HG03432 (cell line): ENCODE measurements at regions not wholly inside any gene's neighbourhood (a gene's known extent, or its start where the extent isn't known, plus 50 kb on each side); places are given as distances from the start of the nearest gene placed in this dataset.

Source experiments
- ATAC-seq: cut with Tn5 transposase; IDR thresholded peaks from one replicate; pipeline ENCODE4 v1.9.1; 2021; ENCODE audit warnings: mild to moderate bottlenecking, moderate library complexity; ENCODE audit not compliant: unreplicated experiment

- peak; percentile 73 for ATAC-seq
Observed at GRCh38 chr11:123261345-123262106, 66.5 kb upstream of the CLMP start.

GRCh38 chr11:123260511-123261211, 65.6 kb upstream of the CLMP start:
- ATAC-seq, result no peak

GRCh38 chr11:123258877-123259276, 63.8 kb upstream of the CLMP start:
- no peak for ATAC-seq

- no peak for ATAC-seq
Observed at GRCh38 chr11:123257370-123257769, 62.3 kb upstream of the CLMP start.

- no peak for ATAC-seq
Observed at GRCh38 chr11:123255909-123256308, 60.9 kb upstream of the CLMP start.

GRCh38 chr11:123254357-123254756, 59.3 kb upstream of the CLMP start:
- ATAC-seq, result no peak

GRCh38 chr11:123253911-123254310, 58.9 kb upstream of the CLMP start:
- ATAC-seq, result no peak

GRCh38 chr11:123253223-123253622, 58.2 kb upstream of the CLMP start:
- no peak for ATAC-seq

- ATAC-seq, result no peak
Observed at GRCh38 chr11:123251657-123252344, 56.8 kb upstream of the CLMP start.

- ATAC-seq, result no peak
Observed at GRCh38 chr11:123250892-123251656, 56.0 kb upstream of the CLMP start.

GRCh38 chr11:123249354-123249753, 54.3 kb upstream of the CLMP start:
- ATAC-seq, result no peak

- no peak for ATAC-seq
Observed at GRCh38 chr11:123247813-123248379, 52.8 kb upstream of the CLMP start.

- no peak for ATAC-seq
Observed at GRCh38 chr11:123247496-123247799, 52.4 kb upstream of the CLMP start.

GRCh38 chr11:123246749-123247495, 51.9 kb upstream of the CLMP start:
- ATAC-seq, result peak; percentile 73

GRCh38 chr11:123245567-123245966, 50.5 kb upstream of the CLMP start:
- no peak for ATAC-seq
